ENCODE measurements at regions not wholly inside any gene's neighbourhood (a gene's known extent, or its start where the extent isn't known, plus 50 kb on each side); places are given as distances from the start of the nearest gene placed in this dataset.

DNA sequence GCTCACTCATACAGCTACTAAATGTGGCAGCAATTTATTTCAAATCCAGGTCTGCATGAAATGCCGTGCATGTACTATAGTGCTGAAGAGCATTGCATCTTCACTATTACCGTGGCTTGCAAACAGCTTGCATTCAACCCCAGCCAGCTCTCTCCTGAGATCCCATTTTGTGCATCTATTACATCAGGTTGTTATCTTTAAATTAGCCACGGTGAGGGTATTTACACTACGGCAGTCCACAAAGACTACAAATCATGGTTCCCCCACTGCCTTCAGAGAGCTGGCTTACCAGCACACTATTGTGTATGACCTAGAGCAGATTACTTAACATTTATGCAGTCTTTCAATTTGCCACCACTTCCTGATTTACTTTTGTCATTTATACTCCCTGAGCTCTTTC, 621.3 kb upstream of the LRATD1 start (continued):
- TF ChIP-seq MGA (IDR thresholded peaks at IDR 0.05) (no peak), ZFX (CRISPR knock-in tag; IDR thresholded peaks at IDR 0.05) (no peak), NONO (IDR thresholded peaks at IDR 0.05; ENCODE audit: low read depth in 2 of 2, low read length in 1 of 2) (no peak), PCBP1 (IDR thresholded peaks at IDR 0.05; ENCODE audit: low read depth, low read length, poor library complexity, severe bottlenecking) (no peak), ZNF134 (CRISPR knock-in tag; conservative IDR thresholded peaks at IDR 0.05) (no peak)
- TF ChIP-seq, protein P1, sequence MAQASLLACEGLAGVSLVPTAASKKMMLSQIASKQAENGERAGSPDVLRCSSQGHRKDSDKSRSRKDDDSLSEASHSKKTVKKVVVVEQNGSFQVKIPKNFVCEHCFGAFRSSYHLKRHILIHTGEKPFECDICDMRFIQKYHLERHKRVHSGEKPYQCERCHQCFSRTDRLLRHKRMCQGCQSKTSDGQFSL (CRISPR knock-in tag; IDR thresholded peaks at IDR 0.05): no peak
- TF ChIP-seq, protein P1 (tag; IDR thresholded peaks at IDR 0.05): no peak
